Mammary epithelial cell (primary cell): ENCODE measurements at regions not wholly inside any gene's neighbourhood (a gene's known extent, or its start where the extent isn't known, plus 50 kb on each side); places are given as distances from the start of the nearest gene placed in this dataset.

ENCODE experiments used
- CTCF ChIP-seq, 2 donors: IDR thresholded peaks in 1 of 2; conservative IDR thresholded peaks in 1 of 2; 2 replicates each; pipeline ENCODE4 v1.5.1; 2011 to 2012; ENCODE audit warnings: inconsistent platforms in 2 of 2, low read length in 2 of 2, mild to moderate bottlenecking in 2 of 2, control low read depth in 1 of 2, low read depth in 1 of 2; ENCODE audit not compliant: insufficient read depth in 1 of 2; ENCODE audit errors: extremely low read depth in 1 of 2
- EZH2 ChIP-seq: IDR thresholded peaks from 2 replicates; pipeline ENCODE4 v1.6.1; 2012; ENCODE audit warnings: low read length, inconsistent platforms, borderline replicate concordance

- TF ChIP-seq CTCF (conservative IDR thresholded peaks at IDR 0.05 in 1 of 2, IDR thresholded peaks at IDR 0.05 in 1 of 2; ENCODE audit: extremely low read depth in 1 of 2, insufficient read depth in 1 of 2, low read depth in 1 of 2, low read length in 2 of 2) (no peak), EZH2 (no peak)
Observed at GRCh38 chr3:26406636-26407035, 215.9 kb upstream of the LRRC3B start.
